ENCODE measurements at regions not wholly inside any gene's neighbourhood (a gene's known extent, or its start where the extent isn't known, plus 50 kb on each side); places are given as distances from the start of the nearest gene placed in this dataset.

DNA sequence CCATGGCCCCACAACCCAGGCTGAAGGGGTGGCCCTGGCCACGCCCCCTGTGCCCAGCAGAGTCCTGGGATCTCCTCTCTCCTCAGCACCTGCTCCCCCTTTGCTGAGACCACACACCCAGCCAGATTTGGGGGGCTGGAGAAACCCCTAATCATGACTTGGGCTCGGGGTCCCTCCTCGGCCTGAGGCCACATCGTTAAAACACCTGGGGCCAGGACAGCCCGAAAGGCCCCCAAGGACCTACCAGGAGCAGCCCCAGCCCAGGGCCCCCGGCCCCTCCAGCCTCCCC is 116.7 kb downstream of the FAM53A start:
- TF ChIP-seq, protein P1, sequence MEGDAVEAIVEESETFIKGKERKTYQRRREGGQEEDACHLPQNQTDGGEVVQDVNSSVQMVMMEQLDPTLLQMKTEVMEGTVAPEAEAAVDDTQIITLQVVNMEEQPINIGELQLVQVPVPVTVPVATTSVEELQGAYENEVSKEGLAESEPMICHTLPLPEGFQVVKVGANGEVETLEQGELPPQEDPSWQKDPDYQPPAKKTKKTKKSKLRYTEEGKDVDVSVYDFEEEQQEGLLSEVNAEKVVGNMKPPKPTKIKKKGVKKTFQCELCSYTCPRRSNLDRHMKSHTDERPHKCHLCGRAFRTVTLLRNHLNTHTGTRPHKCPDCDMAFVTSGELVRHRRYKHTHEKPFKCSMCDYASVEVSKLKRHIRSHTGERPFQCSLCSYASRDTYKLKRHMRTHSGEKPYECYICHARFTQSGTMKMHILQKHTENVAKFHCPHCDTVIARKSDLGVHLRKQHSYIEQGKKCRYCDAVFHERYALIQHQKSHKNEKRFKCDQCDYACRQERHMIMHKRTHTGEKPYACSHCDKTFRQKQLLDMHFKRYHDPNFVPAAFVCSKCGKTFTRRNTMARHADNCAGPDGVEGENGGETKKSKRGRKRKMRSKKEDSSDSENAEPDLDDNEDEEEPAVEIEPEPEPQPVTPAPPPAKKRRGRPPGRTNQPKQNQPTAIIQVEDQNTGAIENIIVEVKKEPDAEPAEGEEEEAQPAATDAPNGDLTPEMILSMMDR (IDR thresholded peaks at IDR 0.05), result no peak
- TF ChIP-seq POLR2A (IDR thresholded peaks at IDR 0.05), result no peak
